ENCODE measurements at regions not wholly inside any gene's neighbourhood (a gene's known extent, or its start where the extent isn't known, plus 50 kb on each side); places are given as distances from the start of the nearest gene placed in this dataset.

- ATAC-seq (no peak), DNase-seq (no peak)
- ChIA-PET POLR2A (no interaction called here), CTCF (interaction anchor here (1.4 kb wide), 1 partner anchor 1391 kb away, joined by 4 read pairs; no protein-coding TSS in a partner anchor)
- Mint-ChIP-seq H3K9me3 (ENCODE audit: insufficient read depth) (no peaks in the 10 kb centered on the region), H3K27me3 (ENCODE audit: low read depth) (peaks cover 38% of the 10 kb centered on the region), H3K4me3 (no peak overlapping the region), H3K36me3 (ENCODE audit: low read depth) (no peaks in the 10 kb centered on the region), H3K27ac (no peak overlapping the region), H3K4me1 (ENCODE audit: low read depth) (no peaks in the 10 kb centered on the region)
Observed at GRCh38 chr16:75780669-75781068, 54.4 kb upstream of the CPHXL start.

- DNase-seq = no peak
- H3K4me3 Mint-ChIP-seq = no peak overlapping the region
- ATAC-seq = no peak
- H3K4me1 Mint-ChIP-seq (ENCODE audit: low read depth) = no peaks in the 10 kb centered on the region
- H3K36me3 Mint-ChIP-seq (ENCODE audit: low read depth) = no peaks in the 10 kb centered on the region
- H3K27ac Mint-ChIP-seq = no peak overlapping the region
- POLR2A ChIA-PET = no interaction called here
- no peaks in the 10 kb centered on the region for H3K9me3 Mint-ChIP-seq (ENCODE audit: insufficient read depth)
- peaks cover 32% of the 10 kb centered on the region for H3K27me3 Mint-ChIP-seq (ENCODE audit: low read depth)
- CTCF ChIA-PET = interaction anchor here (0.8 to 1.4 kb wide), 2 partner anchors 75 to 1390 kb away, joined by 3 to 4 read pairs; no protein-coding TSS in a partner anchor
Observed at GRCh38 chr16:75781683-75782343, 55.5 kb upstream of the CPHXL start.

DNA sequence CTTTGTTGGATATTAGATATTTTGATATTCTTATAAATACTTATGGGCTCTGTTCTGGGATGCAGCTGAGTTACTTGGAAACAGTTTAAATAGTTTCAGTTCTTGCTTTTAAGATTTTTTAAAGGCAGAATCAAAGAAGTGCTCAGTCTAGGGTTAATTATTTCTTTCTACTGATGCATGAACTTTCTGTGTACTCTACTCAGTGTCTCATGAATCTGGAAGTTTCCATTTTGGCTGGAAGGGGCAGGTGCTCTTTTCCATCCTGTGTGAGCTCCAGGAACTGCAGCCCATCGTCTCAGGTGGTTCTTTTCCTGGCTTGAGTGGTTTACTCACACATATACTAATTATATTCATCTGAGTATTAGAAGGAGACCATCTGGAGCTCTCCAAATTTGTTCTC lies 61.1 kb upstream of the CPHXL start:
- no peak for ATAC-seq
- ChIA-PET POLR2A (no interaction called here), CTCF (interaction anchor here (1.1 to 2.5 kb wide), 2 partner anchors 21 to 1384 kb away, joined by 3 to 10 read pairs; no protein-coding TSS in a partner anchor)
- Mint-ChIP-seq H3K36me3 (ENCODE audit: low read depth) (no peaks in the 10 kb centered on the region), H3K4me3 (no peak overlapping the region), H3K27ac (no peak overlapping the region), H3K4me1 (ENCODE audit: low read depth) (no peaks in the 10 kb centered on the region), H3K27me3 (ENCODE audit: low read depth) (peaks cover 16% of the 10 kb centered on the region), H3K9me3 (ENCODE audit: insufficient read depth) (no peaks in the 10 kb centered on the region)
- no peak for DNase-seq

DNA sequence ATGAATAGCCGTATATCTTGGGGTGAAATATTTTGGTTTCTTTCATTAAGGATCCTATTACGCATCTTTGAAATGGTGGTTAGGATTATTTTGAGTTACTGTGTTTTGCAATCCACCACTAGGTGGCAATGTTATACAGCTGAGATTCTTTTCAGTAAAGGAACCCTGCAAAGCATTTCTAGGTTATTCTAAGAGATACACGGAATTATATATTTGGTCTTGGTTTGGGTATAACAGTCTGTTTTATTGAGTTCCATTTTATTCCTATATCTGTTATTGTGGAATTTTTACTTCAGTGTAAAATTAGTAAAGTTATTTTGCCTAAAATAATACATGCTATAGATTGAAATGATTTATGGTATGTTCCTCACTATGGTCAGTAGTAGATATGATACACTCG lies 62.9 kb upstream of the CPHXL start:
- Mint-ChIP-seq H3K27me3 (ENCODE audit: low read depth) (peaks cover 10% of the 10 kb centered on the region), H3K36me3 (ENCODE audit: low read depth) (no peaks in the 10 kb centered on the region), H3K4me3 (no peak overlapping the region), H3K27ac (no peak overlapping the region), H3K4me1 (ENCODE audit: low read depth) (no peaks in the 10 kb centered on the region), H3K9me3 (ENCODE audit: insufficient read depth) (no peaks in the 10 kb centered on the region)
- ATAC-seq (no peak), DNase-seq (peak; percentile 30)
- CTCF ChIA-PET = no interaction called here
- POLR2A ChIA-PET = interaction anchor here (0.5 kb wide), 1 partner anchor 32 kb away, joined by 3 read pairs; no protein-coding TSS in a partner anchor

DNA sequence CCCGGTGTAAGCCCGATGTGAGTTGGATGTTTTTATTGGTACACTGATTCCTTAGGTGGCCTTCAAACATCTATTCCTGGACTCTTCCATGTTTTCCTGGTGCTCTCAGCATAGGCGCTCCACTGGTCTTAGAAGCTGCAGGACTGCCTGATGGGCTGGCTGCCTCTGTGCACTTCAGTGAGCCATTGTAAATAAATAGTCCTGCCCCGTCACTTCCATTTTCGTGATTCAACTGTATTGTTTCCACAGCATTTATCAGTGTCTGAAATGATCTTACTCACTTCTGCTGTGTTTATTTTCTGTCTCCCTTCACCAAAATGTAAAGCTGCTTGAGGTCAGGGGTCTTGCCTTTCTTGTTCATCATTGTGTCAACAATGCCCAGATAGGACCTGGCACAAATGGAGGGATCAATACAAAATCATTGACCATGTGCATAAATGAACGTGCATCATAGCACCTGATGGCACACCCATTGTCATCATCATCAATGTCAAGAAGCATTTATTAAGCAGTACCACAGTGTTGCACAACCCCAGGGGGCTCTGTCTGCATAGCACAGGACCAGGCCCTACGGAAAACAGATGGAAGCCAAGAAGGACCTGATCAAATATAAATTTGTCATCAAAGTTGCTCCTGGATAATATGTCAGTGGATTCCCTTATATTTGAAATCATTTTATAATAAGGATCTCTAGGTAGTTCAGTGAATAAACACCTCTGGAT lies 66.6 kb upstream of the CPHXL start:
- Mint-ChIP-seq H3K4me3 (no peak overlapping the region), H3K9me3 (ENCODE audit: insufficient read depth) (no peaks in the 10 kb centered on the region), H3K4me1 (ENCODE audit: low read depth) (no peaks in the 10 kb centered on the region), H3K27me3 (ENCODE audit: low read depth) (peaks cover 2% of the 10 kb centered on the region), H3K36me3 (ENCODE audit: low read depth) (no peaks in the 10 kb centered on the region), H3K27ac (no peak overlapping the region)
- ATAC-seq = no peak
- DNase-seq = no peak
- POLR2A ChIA-PET = no interaction called here
- CTCF ChIA-PET = no interaction called here

DNA sequence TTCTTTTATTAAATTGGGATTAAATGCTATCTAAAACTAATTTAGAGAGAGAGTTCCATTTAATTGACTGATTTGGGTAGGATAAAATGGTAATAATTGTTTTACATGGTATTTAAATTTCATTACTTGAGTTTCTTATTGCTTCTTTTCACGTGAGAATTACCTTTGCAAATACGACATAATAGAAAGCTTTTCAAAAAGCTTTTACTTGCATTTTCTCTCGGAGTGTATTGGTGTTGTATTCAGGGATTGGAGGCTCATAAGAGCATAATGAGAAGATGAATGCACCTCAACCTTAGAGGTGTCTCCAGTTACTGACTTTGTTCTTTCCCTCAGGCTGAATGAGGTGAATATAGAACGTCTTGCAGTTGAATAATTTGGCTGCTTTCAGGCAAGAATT lies 67.4 kb upstream of the CPHXL start:
- DNase-seq (no peak), ATAC-seq (no peak)
- Mint-ChIP-seq H3K27me3 (ENCODE audit: low read depth) (peaks cover 3% of the 10 kb centered on the region), H3K4me1 (ENCODE audit: low read depth) (no peaks in the 10 kb centered on the region), H3K36me3 (ENCODE audit: low read depth) (no peaks in the 10 kb centered on the region), H3K27ac (no peak overlapping the region), H3K4me3 (no peak overlapping the region), H3K9me3 (ENCODE audit: insufficient read depth) (no peaks in the 10 kb centered on the region)
- POLR2A ChIA-PET = no interaction called here
- CTCF ChIA-PET = no interaction called here

- DNase-seq = no peak
- H3K27me3 Mint-ChIP-seq (ENCODE audit: low read depth) = peaks cover 6% of the 10 kb centered on the region
- POLR2A ChIA-PET = no interaction called here
- no peaks in the 10 kb centered on the region for H3K9me3 Mint-ChIP-seq (ENCODE audit: insufficient read depth)
- H3K4me1 Mint-ChIP-seq (ENCODE audit: low read depth) = no peaks in the 10 kb centered on the region
- H3K36me3 Mint-ChIP-seq (ENCODE audit: low read depth) = no peaks in the 10 kb centered on the region
- H3K27ac Mint-ChIP-seq = no peak overlapping the region
- no peak overlapping the region for H3K4me3 Mint-ChIP-seq
- ATAC-seq = no peak
- CTCF ChIA-PET = no interaction called here
Observed at GRCh38 chr16:75794426-75794825, 68.1 kb upstream of the CPHXL start.

DNA sequence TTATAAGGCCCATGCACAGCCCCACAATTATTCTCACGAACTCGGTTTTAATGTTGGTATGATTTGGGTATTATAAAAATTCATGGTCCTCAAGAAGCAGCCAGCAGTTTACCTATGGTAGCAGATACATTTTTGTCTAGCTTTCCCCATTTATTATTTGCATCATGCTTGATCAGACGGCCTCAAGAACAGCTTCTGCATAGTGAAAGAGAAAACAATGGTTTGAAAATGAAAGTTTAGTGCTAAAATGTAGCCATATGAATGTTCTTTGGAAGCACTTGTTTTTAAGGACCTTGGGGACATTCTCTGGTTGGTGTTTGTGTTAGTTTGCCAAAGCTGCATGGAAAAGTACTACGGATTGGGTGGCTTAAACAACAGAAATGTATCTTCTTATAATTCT lies 72.4 kb upstream of the CPHXL start:
- DNase-seq = no peak
- no peak for ATAC-seq
- Mint-ChIP-seq H3K27me3 (ENCODE audit: low read depth) (peaks cover 3% of the 10 kb centered on the region), H3K4me3 (no peak overlapping the region), H3K4me1 (ENCODE audit: low read depth) (no peaks in the 10 kb centered on the region), H3K27ac (no peak overlapping the region), H3K36me3 (ENCODE audit: low read depth) (no peaks in the 10 kb centered on the region), H3K9me3 (ENCODE audit: insufficient read depth) (no peaks in the 10 kb centered on the region)
- ChIA-PET CTCF (no interaction called here), POLR2A (no interaction called here)

GRCh38 chr16:75801307-75801706 lies 75.0 kb upstream of the CPHXL start:
- CTCF ChIA-PET = no interaction called here
- ATAC-seq (no peak), DNase-seq (no peak)
- no peaks in the 10 kb centered on the region for H3K9me3 Mint-ChIP-seq (ENCODE audit: insufficient read depth)
- no peaks in the 10 kb centered on the region for H3K4me1 Mint-ChIP-seq (ENCODE audit: low read depth)
- no peak overlapping the region for H3K27ac Mint-ChIP-seq
- H3K27me3 Mint-ChIP-seq (ENCODE audit: low read depth) = peaks cover 3% of the 10 kb centered on the region
- no peaks in the 10 kb centered on the region for H3K36me3 Mint-ChIP-seq (ENCODE audit: low read depth)
- POLR2A ChIA-PET = no interaction called here
- no peak overlapping the region for H3K4me3 Mint-ChIP-seq

- ATAC-seq = no peak
- H3K4me1 Mint-ChIP-seq (ENCODE audit: low read depth) = no peaks in the 10 kb centered on the region
- ChIA-PET POLR2A (no interaction called here), CTCF (no interaction called here)
- H3K27me3 Mint-ChIP-seq (ENCODE audit: low read depth) = peaks cover 2% of the 10 kb centered on the region
- H3K9me3 Mint-ChIP-seq (ENCODE audit: insufficient read depth) = no peaks in the 10 kb centered on the region
- no peak overlapping the region for H3K27ac Mint-ChIP-seq
- DNase-seq = no peak
- H3K36me3 Mint-ChIP-seq (ENCODE audit: low read depth) = no peaks in the 10 kb centered on the region
- no peak overlapping the region for H3K4me3 Mint-ChIP-seq
Observed at GRCh38 chr16:75803753-75804152, 77.5 kb upstream of the CPHXL start.

- ATAC-seq (no peak), DNase-seq (no peak)
- Mint-ChIP-seq H3K27me3 (ENCODE audit: low read depth) (no peaks in the 10 kb centered on the region), H3K27ac (no peak overlapping the region), H3K4me3 (no peak overlapping the region), H3K4me1 (ENCODE audit: low read depth) (no peaks in the 10 kb centered on the region), H3K9me3 (ENCODE audit: insufficient read depth) (no peaks in the 10 kb centered on the region), H3K36me3 (ENCODE audit: low read depth) (no peaks in the 10 kb centered on the region)
- POLR2A ChIA-PET = no interaction called here
- CTCF ChIA-PET = no interaction called here
Observed at GRCh38 chr16:75804368-75804767, 78.1 kb upstream of the CPHXL start.

GRCh38 chr16:75805946-75806345 lies 79.7 kb upstream of the CPHXL start:
- H3K27me3 Mint-ChIP-seq (ENCODE audit: low read depth) = no peaks in the 10 kb centered on the region
- no peaks in the 10 kb centered on the region for H3K9me3 Mint-ChIP-seq (ENCODE audit: insufficient read depth)
- no peaks in the 10 kb centered on the region for H3K36me3 Mint-ChIP-seq (ENCODE audit: low read depth)
- no peak overlapping the region for H3K4me3 Mint-ChIP-seq
- ChIA-PET POLR2A (no interaction called here), CTCF (no interaction called here)
- no peak for DNase-seq
- no peak overlapping the region for H3K27ac Mint-ChIP-seq
- no peaks in the 10 kb centered on the region for H3K4me1 Mint-ChIP-seq (ENCODE audit: low read depth)
- no peak for ATAC-seq

- DNase-seq (no peak), ATAC-seq (no peak)
- Mint-ChIP-seq H3K4me1 (ENCODE audit: low read depth) (no peaks in the 10 kb centered on the region), H3K9me3 (ENCODE audit: insufficient read depth) (no peaks in the 10 kb centered on the region), H3K36me3 (ENCODE audit: low read depth) (no peaks in the 10 kb centered on the region), H3K4me3 (no peak overlapping the region), H3K27me3 (ENCODE audit: low read depth) (no peaks in the 10 kb centered on the region), H3K27ac (no peak overlapping the region)
- POLR2A ChIA-PET = no interaction called here
- CTCF ChIA-PET = no interaction called here
Observed at GRCh38 chr16:75806487-75806886, 80.2 kb upstream of the CPHXL start.
